Coronary artery (tissue), 2 donors: ENCODE measurements at regions not wholly inside any gene's neighbourhood (a gene's known extent, or its start where the extent isn't known, plus 50 kb on each side); places are given as distances from the start of the nearest gene placed in this dataset.

Experiments
- DNase-seq: peaks from one replicate; pipeline ENCODE4 v3.0.0-alpha.2; 2017; ENCODE audit warnings: low spot score
- H3K27ac ChIP-seq, 2 donors: fragments of 200-600 bp; sonication (generic); one replicate each; pipeline ENCODE4 v1.5.1; 2016 to 2019
- H3K4me3 ChIP-seq: fragments of 200-600 bp; sonication (generic); 2 replicates; pipeline ENCODE4 v1.5.1; 2016; ENCODE audit warnings: mild to moderate bottlenecking, moderate library complexity
- TF ChIP-seq, protein P1 (sequence below): fragments of 200-600 bp; sonication (generic); IDR thresholded peaks from one replicate; pipeline ENCODE4 v1.5.1; 2019; ENCODE audit warnings: antibody characterized with exemption

DNA sequence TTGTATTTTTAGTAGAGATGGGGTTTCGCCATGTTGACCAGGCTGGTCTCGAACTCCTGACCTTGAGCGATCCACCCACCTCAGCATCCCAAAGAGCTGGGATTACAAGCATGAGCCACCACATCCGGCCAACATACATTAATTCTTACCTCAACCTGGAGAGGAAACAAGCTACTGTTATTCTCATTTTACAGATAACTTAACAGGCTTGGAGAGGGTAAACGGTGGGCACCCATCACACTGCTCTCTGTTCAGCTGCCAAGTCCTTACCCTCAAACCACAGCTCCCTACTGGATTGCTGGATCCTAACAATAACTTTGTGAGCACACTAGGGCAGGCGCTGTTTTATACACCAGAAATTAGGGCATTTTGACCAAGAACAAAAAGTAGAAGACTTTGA is 93.6 kb upstream of the BARHL2 start:
- H3K27ac ChIP-seq: no peak overlapping the region
- TF ChIP-seq, protein P1, sequence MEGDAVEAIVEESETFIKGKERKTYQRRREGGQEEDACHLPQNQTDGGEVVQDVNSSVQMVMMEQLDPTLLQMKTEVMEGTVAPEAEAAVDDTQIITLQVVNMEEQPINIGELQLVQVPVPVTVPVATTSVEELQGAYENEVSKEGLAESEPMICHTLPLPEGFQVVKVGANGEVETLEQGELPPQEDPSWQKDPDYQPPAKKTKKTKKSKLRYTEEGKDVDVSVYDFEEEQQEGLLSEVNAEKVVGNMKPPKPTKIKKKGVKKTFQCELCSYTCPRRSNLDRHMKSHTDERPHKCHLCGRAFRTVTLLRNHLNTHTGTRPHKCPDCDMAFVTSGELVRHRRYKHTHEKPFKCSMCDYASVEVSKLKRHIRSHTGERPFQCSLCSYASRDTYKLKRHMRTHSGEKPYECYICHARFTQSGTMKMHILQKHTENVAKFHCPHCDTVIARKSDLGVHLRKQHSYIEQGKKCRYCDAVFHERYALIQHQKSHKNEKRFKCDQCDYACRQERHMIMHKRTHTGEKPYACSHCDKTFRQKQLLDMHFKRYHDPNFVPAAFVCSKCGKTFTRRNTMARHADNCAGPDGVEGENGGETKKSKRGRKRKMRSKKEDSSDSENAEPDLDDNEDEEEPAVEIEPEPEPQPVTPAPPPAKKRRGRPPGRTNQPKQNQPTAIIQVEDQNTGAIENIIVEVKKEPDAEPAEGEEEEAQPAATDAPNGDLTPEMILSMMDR: no peak
- H3K4me3 ChIP-seq: no peak overlapping the region
- no peak for DNase-seq

DNA sequence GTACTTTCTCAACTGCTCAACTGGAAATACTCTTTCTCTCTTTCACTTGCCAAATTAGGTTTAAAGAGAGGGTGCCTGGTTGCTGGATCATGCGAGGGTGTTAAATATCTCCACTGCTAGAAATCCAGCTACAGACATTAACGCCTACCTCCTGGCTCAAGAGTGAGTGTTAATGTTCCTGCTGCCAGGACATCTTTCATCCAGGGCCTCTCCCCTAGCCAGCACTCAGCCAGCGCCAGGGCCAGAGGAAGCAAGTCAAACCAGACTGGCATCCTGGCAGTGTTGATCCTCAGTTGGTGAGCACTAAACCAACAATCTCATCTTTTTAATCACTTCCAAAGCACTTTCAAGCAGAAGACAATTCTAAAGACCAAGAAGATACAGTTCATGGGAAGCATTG is 92.9 kb upstream of the BARHL2 start:
- DNase-seq: no peak
- TF ChIP-seq, protein P1: no peak
- no peak overlapping the region for H3K4me3 ChIP-seq
- H3K27ac ChIP-seq: no peak overlapping the region

DNA sequence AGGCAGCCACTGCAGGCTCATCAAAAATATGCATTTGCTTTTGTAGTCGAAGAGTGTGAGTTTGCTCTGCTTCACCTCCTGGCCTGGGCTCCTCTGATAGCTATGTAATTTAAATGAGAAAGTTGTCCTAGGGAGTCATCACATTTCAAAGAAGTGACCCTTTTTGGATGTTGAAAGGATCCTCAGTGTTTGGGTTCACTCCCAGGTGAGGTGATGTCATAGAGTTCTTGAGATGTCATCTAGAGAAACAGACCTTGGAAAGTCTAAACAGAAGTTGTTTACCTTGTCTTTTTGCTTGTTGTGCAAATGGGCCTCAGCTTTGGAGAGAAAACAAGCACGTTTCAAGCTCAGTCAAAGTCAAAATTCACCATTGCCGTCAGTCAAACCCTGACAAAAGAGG is 92.0 kb upstream of the BARHL2 start:
- no peak overlapping the region for H3K4me3 ChIP-seq
- H3K27ac ChIP-seq: no peak overlapping the region
- TF ChIP-seq, protein P1: no peak
- DNase-seq: no peak

DNA sequence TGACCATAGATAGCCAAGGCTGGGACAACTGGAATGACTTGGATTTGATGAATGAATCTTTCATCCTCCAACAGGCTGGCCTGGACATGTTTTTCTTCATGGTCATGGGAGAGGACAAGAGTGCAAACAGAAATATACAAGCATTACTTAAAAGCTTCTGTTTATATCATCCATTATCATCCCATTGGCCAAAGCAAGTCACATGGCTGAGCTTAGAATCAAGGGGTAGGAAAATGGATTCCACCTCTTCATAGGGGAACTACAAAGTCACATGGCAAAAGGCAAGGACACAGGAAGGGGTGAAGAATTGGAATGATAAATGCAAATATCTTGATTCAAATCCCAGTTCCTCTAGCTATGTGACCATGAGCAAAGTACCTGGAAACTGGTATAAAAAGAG is 90.2 kb upstream of the BARHL2 start:
- TF ChIP-seq, protein P1: no peak
- DNase-seq: no peak
- Histone ChIP-seq H3K4me3 (no peak overlapping the region), H3K27ac (no peak overlapping the region)

DNA sequence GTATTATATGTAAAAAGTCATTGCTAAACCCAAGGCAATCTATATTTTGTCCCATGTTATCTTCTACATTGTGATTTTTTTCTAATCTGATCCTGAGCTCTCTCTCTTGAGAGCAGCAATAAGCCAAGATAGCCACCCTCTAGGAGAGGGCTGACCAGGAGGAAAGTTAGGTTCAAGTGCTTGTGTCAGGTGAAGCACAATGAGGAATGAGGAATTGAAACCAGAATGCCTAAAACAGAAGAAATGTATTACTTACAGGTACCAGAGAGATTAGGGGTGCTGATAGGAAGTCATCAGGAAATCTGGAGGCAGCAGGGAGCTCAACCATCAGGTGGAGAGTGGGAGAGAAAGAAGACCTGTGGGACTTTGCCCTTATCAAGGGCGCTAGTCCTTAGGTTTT is 85.5 kb upstream of the BARHL2 start:
- H3K27ac ChIP-seq: no peak overlapping the region
- no peak overlapping the region for H3K4me3 ChIP-seq
- DNase-seq: no peak
- TF ChIP-seq, protein P1: no peak

DNA sequence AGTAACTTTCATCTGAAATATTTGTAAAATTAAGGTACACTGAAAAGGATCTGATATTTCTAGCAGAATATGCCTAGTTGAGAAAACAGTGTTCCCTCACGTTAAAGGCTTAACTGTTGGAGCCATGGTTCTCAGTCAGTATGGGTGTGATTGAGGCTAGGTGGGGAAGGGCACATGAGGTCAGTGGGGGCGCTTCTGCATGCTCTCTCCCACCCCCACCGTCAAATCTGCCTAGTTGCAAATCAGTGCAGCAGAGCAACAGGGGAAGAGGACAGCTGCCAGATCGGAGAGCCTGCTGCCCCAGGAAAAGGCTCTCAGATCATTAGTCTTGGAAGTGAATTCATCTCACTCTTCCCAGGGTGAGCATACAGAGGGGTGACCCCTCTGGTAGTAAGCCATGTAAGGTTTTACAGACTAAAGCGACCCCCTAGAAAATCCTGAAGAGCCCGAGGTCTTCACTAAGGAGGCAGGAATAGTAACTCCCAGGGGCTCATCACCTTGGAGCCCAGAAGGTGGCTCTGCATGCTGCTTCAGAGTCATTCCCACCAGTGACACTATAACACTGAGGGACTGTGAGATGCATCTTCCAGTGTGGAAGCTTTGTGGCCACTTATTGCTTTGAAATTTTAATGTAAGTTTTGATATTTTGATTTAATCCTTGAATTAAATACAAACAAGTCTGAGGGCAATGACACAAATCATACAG is 83.1 kb upstream of the BARHL2 start:
- TF ChIP-seq, protein P1: no peak

DNA sequence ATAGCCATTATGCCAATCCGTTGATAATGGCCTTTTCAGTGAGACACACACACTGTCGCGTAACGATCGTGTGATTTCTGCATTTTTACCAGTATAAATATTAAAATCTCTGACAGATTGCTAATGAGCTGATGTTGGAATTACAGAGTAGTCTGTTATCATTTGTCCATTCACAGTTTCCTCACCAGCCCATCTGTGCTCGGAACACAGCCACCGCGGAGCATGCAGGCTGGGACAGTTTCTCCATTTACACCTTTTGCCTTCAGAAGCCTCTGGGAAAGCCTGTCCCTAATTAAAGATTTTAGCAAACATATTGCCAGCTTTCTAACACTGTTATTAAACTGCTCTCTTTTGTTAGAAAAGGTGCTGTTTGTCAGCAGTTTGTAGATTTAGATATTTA is 82.2 kb upstream of the BARHL2 start:
- TF ChIP-seq, protein P1: no peak
- DNase-seq: no peak
- no peak overlapping the region for H3K4me3 ChIP-seq
- no peak overlapping the region for H3K27ac ChIP-seq

More for the DNA sequence above, 83.1 kb upstream of the BARHL2 start:
- Histone ChIP-seq H3K27ac (no peak overlapping the region), H3K4me3 (no peak overlapping the region)
- no peak for DNase-seq
